BE2C (cell line): ENCODE measurements at regions not wholly inside any gene's neighbourhood (a gene's known extent, or its start where the extent isn't known, plus 50 kb on each side); places are given as distances from the start of the nearest gene placed in this dataset.

ENCODE experiments used
- DNase-seq: peaks from one replicate; pipeline ENCODE4 v3.0.0-alpha.2; 2020
- H3K27me3 ChIP-seq: fragments of 250-450 bp; sonication (Bioruptor Pico); 2 replicates; pipeline ENCODE4 v1.5.1; 2020; ENCODE audit warnings: mild to moderate bottlenecking
- H3K36me3 ChIP-seq: fragments of 250-450 bp; sonication (Bioruptor Pico); 2 replicates; pipeline ENCODE4 v1.5.1; 2020; ENCODE audit warnings: mild to moderate bottlenecking
- H3K4me1 ChIP-seq: fragments of 250-450 bp; sonication (Bioruptor Pico); 2 replicates; pipeline ENCODE4 v1.5.1; 2020
- H3K4me3 ChIP-seq: 2 replicates; pipeline ENCODE4 v1.5.1; 2011; ENCODE audit warnings: low read depth, low read length
- H3K9me3 ChIP-seq: fragments of 250-450 bp; sonication (Bioruptor Pico); 2 replicates; pipeline ENCODE4 v1.5.1; 2020
- TF ChIP-seq, protein P1 (sequence below): IDR thresholded peaks from 2 replicates; pipeline ENCODE4 v1.5.1; 2012; ENCODE audit warnings: mild to moderate bottlenecking, low read depth, low read length

DNA sequence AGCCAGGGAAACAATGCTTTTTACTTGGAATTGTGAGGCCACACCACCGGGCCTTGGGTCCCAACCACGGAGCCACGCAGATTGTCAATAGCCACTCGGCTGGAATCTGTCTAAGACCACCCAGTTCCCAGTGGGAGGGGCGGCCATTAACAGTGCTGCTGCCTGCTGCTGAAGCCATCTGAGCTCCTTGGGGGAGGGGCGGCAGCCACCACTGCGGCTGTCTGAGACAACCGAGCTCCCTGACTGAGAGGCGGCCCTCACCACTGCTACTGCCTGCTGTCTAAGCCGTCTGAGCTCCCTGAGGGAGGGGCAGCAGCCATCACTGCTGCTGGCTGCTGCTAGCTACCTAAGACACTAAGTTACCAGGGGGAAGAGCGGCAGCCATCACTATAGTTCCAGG is 64.3 kb downstream of the DMRTA2 start:
- no peak for DNase-seq
- TF ChIP-seq, protein P1, sequence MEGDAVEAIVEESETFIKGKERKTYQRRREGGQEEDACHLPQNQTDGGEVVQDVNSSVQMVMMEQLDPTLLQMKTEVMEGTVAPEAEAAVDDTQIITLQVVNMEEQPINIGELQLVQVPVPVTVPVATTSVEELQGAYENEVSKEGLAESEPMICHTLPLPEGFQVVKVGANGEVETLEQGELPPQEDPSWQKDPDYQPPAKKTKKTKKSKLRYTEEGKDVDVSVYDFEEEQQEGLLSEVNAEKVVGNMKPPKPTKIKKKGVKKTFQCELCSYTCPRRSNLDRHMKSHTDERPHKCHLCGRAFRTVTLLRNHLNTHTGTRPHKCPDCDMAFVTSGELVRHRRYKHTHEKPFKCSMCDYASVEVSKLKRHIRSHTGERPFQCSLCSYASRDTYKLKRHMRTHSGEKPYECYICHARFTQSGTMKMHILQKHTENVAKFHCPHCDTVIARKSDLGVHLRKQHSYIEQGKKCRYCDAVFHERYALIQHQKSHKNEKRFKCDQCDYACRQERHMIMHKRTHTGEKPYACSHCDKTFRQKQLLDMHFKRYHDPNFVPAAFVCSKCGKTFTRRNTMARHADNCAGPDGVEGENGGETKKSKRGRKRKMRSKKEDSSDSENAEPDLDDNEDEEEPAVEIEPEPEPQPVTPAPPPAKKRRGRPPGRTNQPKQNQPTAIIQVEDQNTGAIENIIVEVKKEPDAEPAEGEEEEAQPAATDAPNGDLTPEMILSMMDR = no peak
- Histone ChIP-seq H3K4me1 (no peaks in the 10 kb centered on the region), H3K27me3 (no peaks in the 10 kb centered on the region), H3K9me3 (no peaks in the 10 kb centered on the region), H3K4me3 (no peak overlapping the region), H3K36me3 (no peaks in the 10 kb centered on the region)

DNA sequence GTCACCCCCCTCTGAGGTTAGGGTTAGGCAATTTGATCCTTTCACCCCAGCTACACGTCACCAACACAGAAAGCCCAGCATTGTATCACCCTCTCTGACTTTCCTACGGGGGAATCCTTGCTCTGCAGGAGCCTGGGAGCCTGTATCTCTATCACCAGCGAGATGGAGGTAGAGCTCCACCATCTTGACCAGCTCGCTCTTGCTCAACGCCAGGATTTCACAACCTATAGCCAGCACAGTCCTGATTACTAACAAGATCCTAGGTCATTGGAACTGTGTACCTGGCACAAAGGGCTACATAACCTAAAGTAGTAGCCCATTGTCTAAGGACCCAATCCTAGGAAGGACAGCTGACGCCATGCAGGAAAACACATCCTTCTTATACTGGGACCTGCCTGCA is 66.1 kb downstream of the DMRTA2 start:
- H3K4me1 ChIP-seq = no peaks in the 10 kb centered on the region
- no peaks in the 10 kb centered on the region for H3K9me3 ChIP-seq
- no peaks in the 10 kb centered on the region for H3K36me3 ChIP-seq
- no peaks in the 10 kb centered on the region for H3K27me3 ChIP-seq
- H3K4me3 ChIP-seq = no peak overlapping the region
- DNase-seq = no peak
- TF ChIP-seq, protein P1 = no peak

DNA sequence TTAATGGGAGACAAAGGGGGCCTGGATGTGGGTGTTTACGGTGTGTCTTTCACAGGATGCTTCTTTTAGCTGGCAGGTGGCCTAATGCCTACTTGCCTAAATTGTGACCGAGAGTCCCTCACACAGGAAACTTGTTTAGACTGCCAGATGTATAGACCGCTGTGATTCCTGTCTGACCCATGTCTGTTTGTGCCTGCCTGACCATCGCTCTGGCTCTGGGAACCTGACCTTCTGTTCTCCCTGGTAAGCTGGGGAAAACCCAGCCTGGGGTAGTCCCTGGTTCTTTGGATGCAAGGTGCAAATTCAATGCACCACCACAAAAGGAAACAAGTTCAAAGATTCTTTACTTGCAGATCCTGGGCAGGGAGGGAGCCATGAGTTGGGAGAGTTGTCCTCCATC is 68.4 kb downstream of the DMRTA2 start:
- Histone ChIP-seq H3K9me3 (no peaks in the 10 kb centered on the region), H3K27me3 (no peaks in the 10 kb centered on the region), H3K36me3 (no peaks in the 10 kb centered on the region), H3K4me3 (no peak overlapping the region), H3K4me1 (no peaks in the 10 kb centered on the region)
- DNase-seq = no peak
- TF ChIP-seq, protein P1 = no peak

DNA sequence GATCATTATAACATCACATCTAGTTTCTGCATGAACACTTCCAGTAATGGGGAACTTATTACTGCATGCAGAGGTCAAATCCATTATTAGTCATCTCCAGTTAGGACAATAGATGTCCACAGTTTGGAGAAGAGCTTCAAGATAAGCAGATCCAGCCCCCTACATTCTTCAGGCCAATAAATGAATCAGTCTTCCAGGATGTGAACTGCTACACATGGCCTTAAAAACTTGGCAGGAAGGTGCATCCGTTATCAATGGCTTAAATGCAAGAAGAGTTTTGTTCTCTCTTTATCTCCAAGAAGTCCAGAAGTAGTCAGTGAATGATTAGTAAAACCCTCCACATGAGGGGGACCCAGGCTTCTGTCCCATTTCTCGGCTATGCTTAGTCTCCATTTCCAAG is 70.8 kb downstream of the DMRTA2 start:
- H3K4me3 ChIP-seq = no peak overlapping the region
- H3K36me3 ChIP-seq = no peaks in the 10 kb centered on the region
- H3K9me3 ChIP-seq = no peaks in the 10 kb centered on the region
- no peaks in the 10 kb centered on the region for H3K27me3 ChIP-seq
- DNase-seq = no peak
- TF ChIP-seq, protein P1 = no peak
- H3K4me1 ChIP-seq = no peaks in the 10 kb centered on the region

DNA sequence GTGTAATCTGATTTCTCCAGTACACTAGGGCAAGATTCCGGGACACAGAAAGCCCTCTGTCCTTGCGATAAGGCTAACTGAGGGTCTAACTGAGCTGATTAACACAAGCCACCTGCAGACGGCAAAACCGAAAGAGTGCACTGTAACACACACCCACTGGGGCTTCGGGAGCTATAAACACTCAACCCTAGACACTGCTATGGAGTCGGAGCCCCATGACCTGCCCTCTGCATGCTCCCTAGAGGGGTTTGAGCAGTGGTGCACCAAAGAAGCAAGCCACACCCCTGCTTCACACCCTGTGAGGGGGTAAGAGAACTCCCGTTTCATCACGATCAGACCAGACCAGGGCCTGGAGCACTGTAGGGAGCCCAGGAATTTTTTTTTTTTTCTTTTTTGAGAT is 72.4 kb downstream of the DMRTA2 start:
- Histone ChIP-seq H3K27me3 (no peaks in the 10 kb centered on the region), H3K4me3 (no peak overlapping the region), H3K4me1 (peaks cover 7% of the 10 kb centered on the region), H3K9me3 (no peaks in the 10 kb centered on the region), H3K36me3 (no peaks in the 10 kb centered on the region)
- TF ChIP-seq, protein P1 = no peak
- DNase-seq = no peak

DNA sequence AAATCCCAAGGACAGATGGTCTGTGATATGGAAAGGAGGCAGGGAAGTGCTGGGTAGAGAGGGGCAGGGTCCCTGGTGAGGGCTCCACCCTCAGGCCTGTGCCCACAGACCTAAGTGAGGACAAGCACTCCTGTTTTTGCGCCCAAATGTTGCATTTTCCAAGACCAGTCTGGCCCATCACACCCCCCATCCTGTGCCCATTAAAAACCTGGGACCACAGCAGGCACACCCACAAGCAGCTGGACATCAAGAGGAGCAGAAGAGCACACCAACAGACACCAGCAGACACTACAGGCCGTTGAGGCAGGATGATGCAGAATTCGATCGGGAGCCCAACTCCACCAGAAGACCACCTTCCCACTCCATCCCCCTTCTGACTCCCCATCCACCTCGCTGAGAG is 72.8 kb downstream of the DMRTA2 start:
- Histone ChIP-seq H3K27me3 (no peaks in the 10 kb centered on the region), H3K4me3 (no peak overlapping the region)

More for the DNA sequence above, 72.8 kb downstream of the DMRTA2 start:
- TF ChIP-seq, protein P1 = no peak
- no peaks in the 10 kb centered on the region for H3K9me3 ChIP-seq
- peaks cover 7% of the 10 kb centered on the region for H3K4me1 ChIP-seq
- H3K36me3 ChIP-seq = no peaks in the 10 kb centered on the region
- no peak for DNase-seq
